ENCODE measurements at regions not wholly inside any gene's neighbourhood (a gene's known extent, or its start where the extent isn't known, plus 50 kb on each side); places are given as distances from the start of the nearest gene placed in this dataset.
"Not testable (repeated sequence)": the region's sequence is repeated elsewhere in the genome, so short reads cannot be mapped to it uniquely, and the experiment has no call there.

GRCh38 chr16:29168515-29169259 is 183.8 kb downstream of the LAT start:
- not testable (repeated sequence) for TF ChIP-seq CTCF (IDR thresholded peaks at IDR 0.05; ENCODE audit: low read depth, low read length); POLR2A (IDR thresholded peaks at IDR 0.05; ENCODE audit: extremely low read depth, insufficient read length); MAX (IDR thresholded peaks at IDR 0.05; ENCODE audit: low read depth, low read length); MYC (IDR thresholded peaks at IDR 0.05; ENCODE audit: low read depth, low read length)
